Type B pancreatic cell (in vitro differentiated cells): ENCODE measurements at regions not wholly inside any gene's neighbourhood (a gene's known extent, or its start where the extent isn't known, plus 50 kb on each side); places are given as distances from the start of the nearest gene placed in this dataset.

ENCODE experiments used
- DNase-seq: peaks from one replicate; pipeline ENCODE4 v3.0.0; 2021; ENCODE audit warnings: mixed read lengths; ENCODE audit not compliant: unreplicated experiment; ENCODE audit errors: extremely low spot score
- H3K27ac Mint-ChIP-seq: 2 replicates; pipeline ENCODE4 v1.8.0; 2021; ENCODE audit warnings: mild to moderate bottlenecking, mixed read lengths
- H3K27me3 Mint-ChIP-seq: 2 replicates; pipeline ENCODE4 v1.8.0; 2021; ENCODE audit warnings: mixed read lengths
- H3K36me3 Mint-ChIP-seq: 2 replicates; pipeline ENCODE4 v1.8.0; 2021; ENCODE audit warnings: mixed read lengths
- H3K4me1 Mint-ChIP-seq: one replicate; pipeline ENCODE4 v1.8.0; 2021; ENCODE audit warnings: mixed read lengths; ENCODE audit not compliant: unreplicated experiment
- H3K4me3 Mint-ChIP-seq: 2 replicates; pipeline ENCODE4 v1.8.0; 2021; ENCODE audit warnings: mild to moderate bottlenecking, mixed read lengths
- H3K9me3 Mint-ChIP-seq: 2 replicates; pipeline ENCODE4 v1.8.0; 2021; ENCODE audit warnings: mixed read lengths
- TF ChIP-seq, protein P1 (sequence below): fragments of 200-600 bp; sonication (generic); conservative IDR thresholded peaks from 2 replicates; pipeline ENCODE4 v1.5.0; 2021; ENCODE audit warnings: antibody characterized with exemption, mild to moderate bottlenecking

DNA sequence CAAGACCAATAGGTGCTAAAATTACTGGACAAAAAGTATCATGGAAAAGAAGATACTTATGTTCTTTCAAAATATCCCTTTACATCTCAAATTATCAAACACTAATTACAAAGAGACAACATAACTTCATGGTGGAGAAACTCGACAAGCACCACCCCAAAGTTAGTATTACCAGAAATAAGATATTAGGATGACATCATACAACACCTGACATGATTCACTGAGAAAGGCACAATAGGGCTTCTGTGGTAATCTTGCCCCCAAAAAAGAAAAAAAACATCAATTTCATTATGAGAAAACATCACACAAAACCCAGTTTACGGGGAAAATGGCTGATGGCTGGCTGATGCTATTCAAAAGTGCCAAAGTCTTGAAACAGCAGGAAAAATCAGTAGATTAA lies 1781.7 kb upstream of the PCDH10 start:
- H3K36me3 Mint-ChIP-seq = no peaks in the 10 kb centered on the region
- DNase-seq = no peak
- H3K27ac Mint-ChIP-seq = no peak overlapping the region
- no peaks in the 10 kb centered on the region for H3K9me3 Mint-ChIP-seq
- TF ChIP-seq, protein P1, sequence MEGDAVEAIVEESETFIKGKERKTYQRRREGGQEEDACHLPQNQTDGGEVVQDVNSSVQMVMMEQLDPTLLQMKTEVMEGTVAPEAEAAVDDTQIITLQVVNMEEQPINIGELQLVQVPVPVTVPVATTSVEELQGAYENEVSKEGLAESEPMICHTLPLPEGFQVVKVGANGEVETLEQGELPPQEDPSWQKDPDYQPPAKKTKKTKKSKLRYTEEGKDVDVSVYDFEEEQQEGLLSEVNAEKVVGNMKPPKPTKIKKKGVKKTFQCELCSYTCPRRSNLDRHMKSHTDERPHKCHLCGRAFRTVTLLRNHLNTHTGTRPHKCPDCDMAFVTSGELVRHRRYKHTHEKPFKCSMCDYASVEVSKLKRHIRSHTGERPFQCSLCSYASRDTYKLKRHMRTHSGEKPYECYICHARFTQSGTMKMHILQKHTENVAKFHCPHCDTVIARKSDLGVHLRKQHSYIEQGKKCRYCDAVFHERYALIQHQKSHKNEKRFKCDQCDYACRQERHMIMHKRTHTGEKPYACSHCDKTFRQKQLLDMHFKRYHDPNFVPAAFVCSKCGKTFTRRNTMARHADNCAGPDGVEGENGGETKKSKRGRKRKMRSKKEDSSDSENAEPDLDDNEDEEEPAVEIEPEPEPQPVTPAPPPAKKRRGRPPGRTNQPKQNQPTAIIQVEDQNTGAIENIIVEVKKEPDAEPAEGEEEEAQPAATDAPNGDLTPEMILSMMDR = no peak
- H3K27me3 Mint-ChIP-seq = no peaks in the 10 kb centered on the region
- no peak overlapping the region for H3K4me3 Mint-ChIP-seq
- H3K4me1 Mint-ChIP-seq = peaks cover 7% of the 10 kb centered on the region

DNA sequence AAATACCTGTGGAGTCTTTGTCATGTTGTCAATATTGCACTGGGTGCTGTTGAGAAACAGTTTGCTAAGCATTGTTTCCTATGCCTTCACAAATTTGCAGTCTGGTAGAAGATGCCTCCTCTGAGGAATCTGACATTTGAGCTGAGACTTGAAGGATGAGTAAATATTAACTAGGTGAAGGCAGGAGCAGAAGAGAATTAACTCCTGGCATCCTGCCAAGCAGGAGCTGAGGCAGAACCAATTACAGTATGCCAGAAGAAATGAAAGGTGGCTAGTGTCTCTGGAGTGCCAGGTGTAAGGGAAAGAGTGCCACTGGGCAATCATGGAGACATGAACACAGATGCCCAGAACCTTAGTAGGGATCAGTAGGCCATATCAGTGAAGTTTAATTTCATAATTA lies 1778.2 kb upstream of the PCDH10 start:
- Mint-ChIP-seq H3K27ac (no peak overlapping the region), H3K4me1 (peaks cover 7% of the 10 kb centered on the region), H3K4me3 (no peak overlapping the region)

DNA sequence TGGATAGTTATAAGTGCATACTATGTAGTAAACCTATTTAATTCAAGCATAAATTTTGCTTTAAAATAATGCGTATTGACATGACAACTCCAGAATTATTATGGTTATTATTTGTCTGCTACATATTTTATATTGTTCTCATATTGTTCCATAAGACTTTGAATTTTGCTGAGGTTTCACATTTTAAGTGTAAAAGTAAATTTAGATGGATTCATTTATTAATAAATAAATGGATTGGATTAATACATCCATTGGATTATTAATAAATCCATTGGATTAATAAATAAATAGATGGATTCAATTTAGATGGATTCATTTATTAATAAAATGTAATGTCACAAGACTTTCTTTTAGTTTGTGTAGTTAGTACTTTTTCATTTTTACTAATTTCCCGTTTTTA lies 1768.0 kb upstream of the PCDH10 start:
- H3K9me3 Mint-ChIP-seq = no peaks in the 10 kb centered on the region
- DNase-seq = no peak
- TF ChIP-seq, protein P1 = no peak

More for the DNA sequence above, 1778.2 kb upstream of the PCDH10 start:
- Mint-ChIP-seq H3K27me3 (no peaks in the 10 kb centered on the region), H3K9me3 (no peaks in the 10 kb centered on the region), H3K36me3 (no peaks in the 10 kb centered on the region)
- DNase-seq = no peak
- TF ChIP-seq, protein P1 = no peak

DNA sequence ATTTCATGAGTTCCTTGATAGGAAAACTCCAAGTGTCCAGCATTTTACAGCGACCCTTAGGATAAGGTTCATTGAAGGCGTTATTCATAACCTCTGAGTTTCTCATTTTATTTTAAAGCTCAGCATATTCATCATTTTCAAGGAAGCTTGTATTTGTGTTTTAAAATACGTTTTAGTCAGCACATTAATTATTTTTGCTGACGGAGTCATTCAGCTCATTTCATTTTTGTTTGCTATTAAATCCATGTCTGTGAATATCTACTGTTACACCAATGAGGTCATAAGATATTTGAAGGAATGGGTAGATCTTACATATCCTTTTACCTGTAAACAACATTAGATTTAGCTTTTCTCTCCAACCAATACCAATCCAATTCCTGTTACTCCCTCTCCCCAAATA lies 1766.3 kb upstream of the PCDH10 start:
- Mint-ChIP-seq H3K9me3 (no peaks in the 10 kb centered on the region), H3K27ac (no peak overlapping the region), H3K4me1 (no peaks in the 10 kb centered on the region), H3K27me3 (no peaks in the 10 kb centered on the region), H3K4me3 (no peak overlapping the region), H3K36me3 (no peaks in the 10 kb centered on the region)
- TF ChIP-seq, protein P1 = no peak
- DNase-seq = no peak

More for the DNA sequence above, 1768.0 kb upstream of the PCDH10 start:
- Mint-ChIP-seq H3K4me1 (no peaks in the 10 kb centered on the region), H3K36me3 (no peaks in the 10 kb centered on the region), H3K27ac (no peak overlapping the region), H3K4me3 (no peak overlapping the region), H3K27me3 (no peaks in the 10 kb centered on the region)

DNA sequence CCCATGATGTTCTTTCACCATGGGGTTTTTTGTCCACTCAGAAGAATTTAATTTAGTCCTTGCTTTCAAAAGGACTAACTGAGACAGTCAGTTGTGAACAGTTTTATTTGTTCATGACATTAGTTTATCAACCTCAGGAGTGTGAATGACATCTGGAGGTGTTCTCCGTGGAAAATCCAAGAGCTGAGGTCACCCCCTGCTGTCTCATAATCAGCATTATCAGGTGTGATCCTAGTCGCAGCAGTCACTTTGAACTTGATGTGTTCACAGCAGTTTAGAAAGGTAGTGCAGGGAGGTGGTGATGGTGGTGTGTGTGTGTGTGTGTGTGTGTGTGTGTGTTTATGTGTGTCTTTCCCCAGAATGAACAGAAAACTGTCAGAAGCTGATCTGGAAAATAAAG lies 1760.8 kb upstream of the PCDH10 start:
- H3K4me3 Mint-ChIP-seq = no peak overlapping the region
- H3K27ac Mint-ChIP-seq = no peak overlapping the region
- H3K4me1 Mint-ChIP-seq = no peaks in the 10 kb centered on the region
- TF ChIP-seq, protein P1 = no peak
- H3K27me3 Mint-ChIP-seq = no peaks in the 10 kb centered on the region
- no peak for DNase-seq
- H3K9me3 Mint-ChIP-seq = no peaks in the 10 kb centered on the region
- no peaks in the 10 kb centered on the region for H3K36me3 Mint-ChIP-seq

DNA sequence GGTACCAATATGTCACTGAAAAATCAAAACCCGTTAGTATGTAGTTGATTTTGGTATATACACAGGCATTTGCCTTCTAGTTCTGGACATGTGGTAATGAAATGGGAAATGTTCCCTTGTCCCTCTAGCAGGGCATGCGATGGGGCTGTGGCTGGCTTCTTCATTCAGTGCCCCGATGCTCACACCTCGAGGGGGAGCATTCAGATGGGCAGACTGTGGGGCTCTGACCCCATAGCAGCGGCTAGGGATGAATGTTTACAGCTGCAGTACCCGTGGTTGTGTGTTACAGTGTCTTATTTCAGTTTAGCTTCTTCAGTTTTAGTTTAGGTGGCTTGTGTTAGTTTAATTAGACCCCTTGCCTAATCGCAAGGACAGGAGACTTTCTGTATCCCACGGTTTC lies 1741.0 kb upstream of the PCDH10 start:
- H3K9me3 Mint-ChIP-seq = peaks cover 5% of the 10 kb centered on the region
- no peaks in the 10 kb centered on the region for H3K36me3 Mint-ChIP-seq
- no peak overlapping the region for H3K27ac Mint-ChIP-seq
- no peaks in the 10 kb centered on the region for H3K27me3 Mint-ChIP-seq
- no peak for DNase-seq
- no peak overlapping the region for H3K4me3 Mint-ChIP-seq
- no peaks in the 10 kb centered on the region for H3K4me1 Mint-ChIP-seq
- TF ChIP-seq, protein P1 = no peak
